ENCODE measurements at regions not wholly inside any gene's neighbourhood (a gene's known extent, or its start where the extent isn't known, plus 50 kb on each side); places are given as distances from the start of the nearest gene placed in this dataset.

- H3K27ac ChIP-seq = no peak overlapping the region
- H3K36me3 ChIP-seq (ENCODE audit: low read depth, missing control alignments) = no peaks in the 10 kb centered on the region
- no peaks in the 10 kb centered on the region for H3K9me3 ChIP-seq
- H3K4me1 ChIP-seq = no peaks in the 10 kb centered on the region
- DNase-seq = no peak
- no peaks in the 10 kb centered on the region for H3K27me3 ChIP-seq
- intact Hi-C loops (cut with DNase I; ENCODE audit: low total_unique reads) = no loop called here
- WGBS, 2 donors = 84 to 93% methylated on average over 5 of the region's 5 CpGs
- H3K4me3 ChIP-seq = no peak overlapping the region
- TF ChIP-seq, protein P1, sequence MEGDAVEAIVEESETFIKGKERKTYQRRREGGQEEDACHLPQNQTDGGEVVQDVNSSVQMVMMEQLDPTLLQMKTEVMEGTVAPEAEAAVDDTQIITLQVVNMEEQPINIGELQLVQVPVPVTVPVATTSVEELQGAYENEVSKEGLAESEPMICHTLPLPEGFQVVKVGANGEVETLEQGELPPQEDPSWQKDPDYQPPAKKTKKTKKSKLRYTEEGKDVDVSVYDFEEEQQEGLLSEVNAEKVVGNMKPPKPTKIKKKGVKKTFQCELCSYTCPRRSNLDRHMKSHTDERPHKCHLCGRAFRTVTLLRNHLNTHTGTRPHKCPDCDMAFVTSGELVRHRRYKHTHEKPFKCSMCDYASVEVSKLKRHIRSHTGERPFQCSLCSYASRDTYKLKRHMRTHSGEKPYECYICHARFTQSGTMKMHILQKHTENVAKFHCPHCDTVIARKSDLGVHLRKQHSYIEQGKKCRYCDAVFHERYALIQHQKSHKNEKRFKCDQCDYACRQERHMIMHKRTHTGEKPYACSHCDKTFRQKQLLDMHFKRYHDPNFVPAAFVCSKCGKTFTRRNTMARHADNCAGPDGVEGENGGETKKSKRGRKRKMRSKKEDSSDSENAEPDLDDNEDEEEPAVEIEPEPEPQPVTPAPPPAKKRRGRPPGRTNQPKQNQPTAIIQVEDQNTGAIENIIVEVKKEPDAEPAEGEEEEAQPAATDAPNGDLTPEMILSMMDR (IDR thresholded peaks at IDR 0.05) = no peak
- TF ChIP-seq POLR2A (IDR thresholded peaks at IDR 0.05) = no peak
Measured at GRCh38 chr6:137363805-137364138, 130.4 kb downstream of the OLIG3 start.

GRCh38 chr6:137362878-137363804, 131.1 kb downstream of the OLIG3 start:
- no peak for DNase-seq
- H3K27me3 ChIP-seq = no peaks in the 10 kb centered on the region
- WGBS, 2 donors = 71 to 83% methylated on average over 15 to 16 of the region's 16 CpGs

DNA sequence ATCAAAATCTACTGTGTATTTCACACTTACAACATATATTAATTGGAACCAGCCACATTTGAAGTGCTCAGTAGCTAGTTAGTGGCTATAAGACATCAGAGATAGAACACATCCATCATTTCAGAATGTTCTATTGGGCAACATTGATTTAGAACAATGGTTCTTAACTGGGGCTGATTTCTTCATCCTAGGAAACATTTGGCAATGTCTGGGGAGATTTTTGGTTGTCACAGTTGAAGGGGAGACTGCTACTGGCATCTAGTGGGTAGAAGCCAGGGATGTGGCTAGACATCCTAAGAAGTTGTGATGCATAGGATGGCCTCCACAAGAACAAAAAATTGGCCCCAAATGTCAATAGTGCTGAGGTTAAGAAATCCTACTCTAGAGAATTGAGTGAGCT, 132.5 kb downstream of the OLIG3 start:
- TF ChIP-seq, protein P1 (IDR thresholded peaks at IDR 0.05) = no peak
- TF ChIP-seq POLR2A (IDR thresholded peaks at IDR 0.05) = no peak
- H3K36me3 ChIP-seq (ENCODE audit: low read depth, missing control alignments) = no peaks in the 10 kb centered on the region
- no peaks in the 10 kb centered on the region for H3K9me3 ChIP-seq
- H3K4me3 ChIP-seq = no peak overlapping the region
- no peaks in the 10 kb centered on the region for H3K4me1 ChIP-seq
- intact Hi-C loops (cut with DNase I; ENCODE audit: low total_unique reads) = no loop called here
- DNase-seq = no peak
- H3K27ac ChIP-seq = no peak overlapping the region
- H3K27me3 ChIP-seq = no peaks in the 10 kb centered on the region

More at GRCh38 chr6:137362878-137363804, 131.1 kb downstream of the OLIG3 start:
- Histone ChIP-seq H3K4me1 (no peaks in the 10 kb centered on the region), H3K4me3 (no peak overlapping the region), H3K27ac (no peak overlapping the region), H3K9me3 (no peaks in the 10 kb centered on the region), H3K36me3 (ENCODE audit: low read depth, missing control alignments) (no peaks in the 10 kb centered on the region)
- TF ChIP-seq, protein P1 (IDR thresholded peaks at IDR 0.05) = no peak
- no peak for TF ChIP-seq POLR2A (IDR thresholded peaks at IDR 0.05)
- intact Hi-C loops (cut with DNase I; ENCODE audit: low total_unique reads) = no loop called here

DNA sequence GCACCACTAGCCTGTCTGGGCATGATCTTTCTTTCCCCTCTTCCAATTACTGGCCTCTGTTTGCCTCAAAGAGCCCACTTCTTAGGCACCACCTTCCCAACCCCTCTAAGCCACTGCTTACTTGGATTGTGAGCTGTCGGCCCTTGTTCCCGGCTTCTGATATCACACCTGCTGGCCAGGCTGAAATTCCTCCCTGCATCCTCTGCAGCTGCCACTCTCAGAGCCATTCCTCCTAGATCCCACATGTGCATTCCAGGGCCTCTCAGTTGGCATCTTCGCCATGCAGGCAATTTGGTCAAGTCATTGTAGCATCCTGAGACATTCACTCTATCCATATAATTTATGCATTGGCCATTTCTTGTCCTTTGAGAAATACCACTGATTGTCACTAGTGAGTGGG, 135.9 kb downstream of the OLIG3 start:
- Histone ChIP-seq H3K9me3 (no peaks in the 10 kb centered on the region), H3K27me3 (no peaks in the 10 kb centered on the region), H3K4me3 (no peak overlapping the region), H3K27ac (no peak overlapping the region), H3K4me1 (no peaks in the 10 kb centered on the region), H3K36me3 (ENCODE audit: low read depth, missing control alignments) (no peaks in the 10 kb centered on the region)
- no peak for DNase-seq
- no peak for TF ChIP-seq POLR2A (IDR thresholded peaks at IDR 0.05)
- TF ChIP-seq, protein P1 (IDR thresholded peaks at IDR 0.05) = no peak
- 87 to 90% methylated on average over 3 of the region's 3 CpGs for WGBS, 2 donors
- intact Hi-C loops (cut with DNase I; ENCODE audit: low total_unique reads) = no loop called here

GRCh38 chr6:137357948-137358266, 136.3 kb downstream of the OLIG3 start:
- Histone ChIP-seq H3K27me3 (no peaks in the 10 kb centered on the region), H3K36me3 (ENCODE audit: low read depth, missing control alignments) (no peaks in the 10 kb centered on the region), H3K4me1 (no peaks in the 10 kb centered on the region), H3K9me3 (no peaks in the 10 kb centered on the region), H3K27ac (no peak overlapping the region), H3K4me3 (no peak overlapping the region)
- TF ChIP-seq, protein P1 (IDR thresholded peaks at IDR 0.05) = no peak
- TF ChIP-seq POLR2A (IDR thresholded peaks at IDR 0.05) = no peak
- intact Hi-C loops (cut with DNase I; ENCODE audit: low total_unique reads) = no loop called here
- no peak for DNase-seq

Data from testis (tissue), 2 donors.